ENCODE measurements at regions not wholly inside any gene's neighbourhood (a gene's known extent, or its start where the extent isn't known, plus 50 kb on each side); places are given as distances from the start of the nearest gene placed in this dataset.

GRCh38 chr14:62001963-62002362, 239.7 kb downstream of the SNAPC1 start:
- no peak for DNase-seq (ENCODE audit: low spot score)
- no peak overlapping the region for H3K27ac ChIP-seq
- H3K4me3 ChIP-seq: no peak overlapping the region
- no peak for TF ChIP-seq CTCF (IDR thresholded peaks at IDR 0.05)

- no peak overlapping the region for H3K27ac ChIP-seq
- no peak for TF ChIP-seq CTCF (IDR thresholded peaks at IDR 0.05)
- DNase-seq (ENCODE audit: low spot score): no peak
- H3K4me3 ChIP-seq: no peak overlapping the region
These were observed 240.4 kb downstream of the SNAPC1 start for GRCh38 chr14:62002642-62003041.

GRCh38 chr14:62003701-62004100, 241.5 kb downstream of the SNAPC1 start:
- no peak for DNase-seq (ENCODE audit: low spot score)
- Histone ChIP-seq H3K4me3 (no peak overlapping the region), H3K27ac (no peak overlapping the region)
- TF ChIP-seq CTCF (IDR thresholded peaks at IDR 0.05): no peak

- no peak for TF ChIP-seq CTCF (IDR thresholded peaks at IDR 0.05)
- no peak for DNase-seq (ENCODE audit: low spot score)
- Histone ChIP-seq H3K27ac (no peak overlapping the region), H3K4me3 (no peak overlapping the region)
These were observed 244.0 kb downstream of the SNAPC1 start for GRCh38 chr14:62006116-62006731.

GRCh38 chr14:62015243-62015642, 253.0 kb downstream of the SNAPC1 start:
- H3K27ac ChIP-seq: no peak overlapping the region
- no peak for DNase-seq (ENCODE audit: low spot score)
- no peak for TF ChIP-seq CTCF (IDR thresholded peaks at IDR 0.05)
- H3K4me3 ChIP-seq: no peak overlapping the region

- H3K27ac ChIP-seq: no peak overlapping the region
- no peak overlapping the region for H3K4me3 ChIP-seq
- TF ChIP-seq CTCF (IDR thresholded peaks at IDR 0.05): no peak
- no peak for DNase-seq (ENCODE audit: low spot score)
These were observed 253.7 kb downstream of the SNAPC1 start for GRCh38 chr14:62015945-62016344.

GRCh38 chr14:62017651-62018230, 255.5 kb downstream of the SNAPC1 start:
- DNase-seq (ENCODE audit: low spot score): no peak
- TF ChIP-seq CTCF (IDR thresholded peaks at IDR 0.05): no peak
- no peak overlapping the region for H3K4me3 ChIP-seq
- H3K27ac ChIP-seq: no peak overlapping the region
